ENCODE measurements at regions not wholly inside any gene's neighbourhood (a gene's known extent, or its start where the extent isn't known, plus 50 kb on each side); places are given as distances from the start of the nearest gene placed in this dataset.

DNA sequence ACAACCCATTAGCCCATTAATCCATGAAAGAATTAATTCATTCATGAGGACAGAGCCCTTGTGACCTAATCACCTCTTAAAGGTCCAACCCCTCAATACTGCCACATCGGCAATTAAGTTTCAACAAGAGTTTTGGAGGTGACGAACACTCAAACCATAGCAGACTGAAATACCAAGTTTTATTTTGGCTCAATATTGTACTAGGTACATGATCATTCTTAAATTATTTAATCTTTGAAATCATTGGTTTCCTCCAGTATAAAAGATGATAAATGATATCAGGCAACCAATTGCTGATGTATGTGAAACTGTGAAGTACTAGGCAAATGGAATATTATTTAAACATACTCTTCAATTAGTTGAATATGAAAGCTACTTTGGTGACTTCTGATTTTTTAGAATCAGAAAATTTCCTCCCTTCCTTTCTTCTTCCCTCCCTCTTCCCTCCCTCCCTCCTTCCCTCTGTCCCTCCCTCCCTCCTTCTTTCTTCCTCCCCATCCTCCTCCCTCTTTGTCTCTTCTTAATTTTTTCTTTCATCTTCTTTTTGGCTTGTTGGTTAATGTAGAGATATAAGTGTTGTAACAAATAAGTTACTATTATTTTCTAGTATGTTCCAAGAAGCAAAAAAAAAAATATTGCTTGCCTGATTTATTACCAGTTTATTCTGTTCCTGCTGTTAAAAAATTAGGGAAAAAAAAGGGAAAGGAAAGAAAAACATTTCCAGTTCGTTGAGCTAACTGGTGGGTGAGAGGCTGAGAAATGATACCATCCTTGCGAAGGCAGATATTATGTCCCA lies 233.9 kb upstream of the ZNF217 start:
- DNase-seq (ENCODE audit: low read depth) = no peak
- TF ChIP-seq, protein P1, sequence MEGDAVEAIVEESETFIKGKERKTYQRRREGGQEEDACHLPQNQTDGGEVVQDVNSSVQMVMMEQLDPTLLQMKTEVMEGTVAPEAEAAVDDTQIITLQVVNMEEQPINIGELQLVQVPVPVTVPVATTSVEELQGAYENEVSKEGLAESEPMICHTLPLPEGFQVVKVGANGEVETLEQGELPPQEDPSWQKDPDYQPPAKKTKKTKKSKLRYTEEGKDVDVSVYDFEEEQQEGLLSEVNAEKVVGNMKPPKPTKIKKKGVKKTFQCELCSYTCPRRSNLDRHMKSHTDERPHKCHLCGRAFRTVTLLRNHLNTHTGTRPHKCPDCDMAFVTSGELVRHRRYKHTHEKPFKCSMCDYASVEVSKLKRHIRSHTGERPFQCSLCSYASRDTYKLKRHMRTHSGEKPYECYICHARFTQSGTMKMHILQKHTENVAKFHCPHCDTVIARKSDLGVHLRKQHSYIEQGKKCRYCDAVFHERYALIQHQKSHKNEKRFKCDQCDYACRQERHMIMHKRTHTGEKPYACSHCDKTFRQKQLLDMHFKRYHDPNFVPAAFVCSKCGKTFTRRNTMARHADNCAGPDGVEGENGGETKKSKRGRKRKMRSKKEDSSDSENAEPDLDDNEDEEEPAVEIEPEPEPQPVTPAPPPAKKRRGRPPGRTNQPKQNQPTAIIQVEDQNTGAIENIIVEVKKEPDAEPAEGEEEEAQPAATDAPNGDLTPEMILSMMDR (conservative IDR thresholded peaks at IDR 0.05; ENCODE audit: low read depth, low read length) = no peak
- H3K4me3 ChIP-seq (ENCODE audit: low read depth, low read length) = no peak overlapping the region

DNA sequence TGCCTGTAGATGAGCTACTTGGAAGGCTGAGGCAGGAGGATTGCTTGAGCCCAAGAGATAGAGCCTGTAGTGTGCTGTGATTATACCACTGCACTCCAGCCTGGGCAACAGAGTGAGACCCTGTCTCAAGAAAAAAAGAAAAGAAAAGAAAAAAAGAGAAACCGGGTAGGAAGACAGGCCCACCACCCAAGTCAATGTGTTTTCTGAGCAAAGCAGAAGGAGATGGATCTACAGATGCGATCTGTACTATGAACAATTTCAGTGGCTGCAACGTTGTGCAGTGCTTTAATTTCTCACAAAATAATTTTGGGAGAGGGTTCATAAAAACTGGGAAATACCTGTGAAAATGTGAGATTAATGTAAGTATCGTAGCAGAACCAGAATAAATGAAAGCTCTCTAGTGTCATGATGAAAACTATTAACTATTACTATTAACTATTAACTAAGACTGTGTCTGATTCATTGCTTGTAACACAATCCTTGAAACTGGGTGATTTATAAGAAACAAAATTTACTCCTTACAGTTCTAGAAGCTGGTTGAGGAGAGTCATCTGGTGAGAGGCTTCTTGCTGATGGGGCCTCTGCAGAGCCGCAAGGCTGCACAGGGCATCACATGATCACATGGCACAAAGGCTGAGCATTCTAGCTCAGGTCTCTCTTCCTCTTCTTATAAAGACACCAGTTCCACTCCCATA lies 233.1 kb upstream of the ZNF217 start:
- DNase-seq (ENCODE audit: low read depth) = peak; percentile 15
- H3K4me3 ChIP-seq (ENCODE audit: low read depth, low read length) = no peak overlapping the region
- TF ChIP-seq, protein P1 (conservative IDR thresholded peaks at IDR 0.05; ENCODE audit: low read depth, low read length) = no peak

DNA sequence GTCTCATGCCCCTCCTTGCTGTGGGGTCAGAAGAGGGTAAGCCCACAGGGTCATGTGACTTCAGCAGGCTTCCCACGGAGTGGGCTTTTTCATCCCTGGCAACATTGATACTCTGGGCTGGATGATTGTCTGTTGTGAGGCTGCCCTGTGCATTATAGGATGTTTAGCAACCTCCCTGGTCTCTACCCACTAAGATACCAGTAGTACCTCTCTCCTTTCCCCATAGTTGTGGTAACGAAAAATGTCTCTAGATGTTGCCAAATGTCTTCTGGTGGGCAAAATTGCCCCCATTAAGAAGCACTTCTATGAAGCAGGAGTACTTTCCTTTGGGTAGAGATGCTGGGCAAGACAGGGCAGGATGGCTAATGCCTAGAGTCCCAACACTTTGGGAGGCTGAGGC lies 232.5 kb upstream of the ZNF217 start:
- no peak for DNase-seq (ENCODE audit: low read depth)
- TF ChIP-seq, protein P1 (conservative IDR thresholded peaks at IDR 0.05; ENCODE audit: low read depth, low read length) = no peak
- H3K4me3 ChIP-seq (ENCODE audit: low read depth, low read length) = no peak overlapping the region

DNA sequence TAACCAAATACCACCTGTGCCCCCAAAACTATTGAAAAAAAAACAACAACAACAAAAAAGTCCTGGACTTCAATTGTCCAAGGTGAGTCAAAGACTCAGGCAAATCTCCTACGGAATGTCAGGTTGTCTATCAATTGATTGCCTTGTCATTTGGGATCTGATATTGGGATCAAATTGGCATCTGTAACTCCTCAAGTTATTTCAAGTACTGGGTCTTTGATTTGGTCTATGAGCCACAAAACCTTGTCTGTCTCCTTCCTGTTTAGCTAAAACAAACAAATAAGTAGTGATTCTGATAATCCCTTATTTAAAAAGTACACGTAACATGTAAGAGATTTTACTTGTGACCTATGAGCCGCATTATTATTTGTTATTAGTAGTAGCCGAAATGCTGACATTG lies 231.6 kb upstream of the ZNF217 start:
- TF ChIP-seq, protein P1 (conservative IDR thresholded peaks at IDR 0.05; ENCODE audit: low read depth, low read length) = no peak
- no peak for DNase-seq (ENCODE audit: low read depth)
- no peak overlapping the region for H3K4me3 ChIP-seq (ENCODE audit: low read depth, low read length)

DNA sequence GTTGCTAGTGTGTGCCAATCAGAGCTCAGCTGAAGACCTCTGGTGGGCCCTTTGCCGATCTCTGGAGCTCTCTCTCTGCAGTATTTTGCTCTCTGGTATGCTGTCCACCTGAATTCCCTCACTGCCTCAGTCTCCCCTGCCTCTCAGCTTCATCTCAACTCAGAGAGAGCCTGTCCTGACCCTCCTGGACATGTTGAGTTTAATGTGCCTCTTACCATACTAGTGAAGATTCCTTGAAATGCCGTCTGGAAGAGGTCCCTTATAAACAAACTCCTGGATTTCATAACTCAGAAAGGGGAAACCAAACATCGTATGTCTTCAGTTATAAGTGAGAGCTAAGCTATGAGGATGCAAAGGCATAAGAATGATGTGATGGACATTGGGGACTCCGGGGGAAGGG lies 231.1 kb upstream of the ZNF217 start:
- peak; percentile 20 for DNase-seq (ENCODE audit: low read depth)
- TF ChIP-seq, protein P1 (conservative IDR thresholded peaks at IDR 0.05; ENCODE audit: low read depth, low read length) = no peak
- no peak overlapping the region for H3K4me3 ChIP-seq (ENCODE audit: low read depth, low read length)

DNA sequence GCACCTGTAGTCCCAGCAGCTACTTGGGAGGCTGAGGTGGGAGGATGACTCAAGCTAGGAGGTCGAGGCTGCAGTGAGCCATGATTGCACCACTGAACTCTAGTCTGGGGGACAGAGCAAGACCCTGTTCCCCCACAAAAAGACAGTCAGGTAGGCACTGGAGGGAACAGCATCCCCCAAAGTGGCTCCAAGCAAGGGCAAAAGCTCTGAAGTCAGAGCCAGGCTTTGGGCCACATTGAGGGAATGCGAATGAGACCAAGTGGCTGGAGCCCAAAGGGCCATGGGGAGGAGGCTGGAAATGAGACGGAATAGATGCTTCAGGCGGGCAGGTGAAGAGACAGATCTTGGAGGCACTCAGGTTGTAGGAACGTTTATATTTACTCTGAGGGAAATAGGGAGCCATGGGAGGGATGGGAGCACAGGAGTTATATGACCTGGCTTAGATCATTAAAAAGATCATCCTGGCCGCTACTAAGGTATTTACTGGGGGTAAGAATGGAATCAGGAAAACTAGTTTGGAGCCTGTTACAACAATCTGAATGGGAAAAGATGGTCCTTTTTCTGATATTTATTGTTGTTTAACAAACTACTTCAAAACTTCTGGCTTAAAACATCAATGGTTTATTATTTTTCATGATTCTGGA lies 229.6 kb upstream of the ZNF217 start:
- no peak overlapping the region for H3K4me3 ChIP-seq (ENCODE audit: low read depth, low read length)
- DNase-seq (ENCODE audit: low read depth) = no peak
- TF ChIP-seq, protein P1 (conservative IDR thresholded peaks at IDR 0.05; ENCODE audit: low read depth, low read length) = no peak

Measured in choroid plexus epithelial cell (primary cell).